Kasumi-1 (cell line): ENCODE measurements at regions not wholly inside any gene's neighbourhood (a gene's known extent, or its start where the extent isn't known, plus 50 kb on each side); places are given as distances from the start of the nearest gene placed in this dataset.
"Not testable (repeated sequence)": the region's sequence is repeated elsewhere in the genome, so short reads cannot be mapped to it uniquely, and the experiment has no call there.

Experiments
- DNase-seq, 2 experiments: peaks; one replicate each; lab custom pipeline; 2025; lab: John Stamatoyannopoulos, UW

DNA sequence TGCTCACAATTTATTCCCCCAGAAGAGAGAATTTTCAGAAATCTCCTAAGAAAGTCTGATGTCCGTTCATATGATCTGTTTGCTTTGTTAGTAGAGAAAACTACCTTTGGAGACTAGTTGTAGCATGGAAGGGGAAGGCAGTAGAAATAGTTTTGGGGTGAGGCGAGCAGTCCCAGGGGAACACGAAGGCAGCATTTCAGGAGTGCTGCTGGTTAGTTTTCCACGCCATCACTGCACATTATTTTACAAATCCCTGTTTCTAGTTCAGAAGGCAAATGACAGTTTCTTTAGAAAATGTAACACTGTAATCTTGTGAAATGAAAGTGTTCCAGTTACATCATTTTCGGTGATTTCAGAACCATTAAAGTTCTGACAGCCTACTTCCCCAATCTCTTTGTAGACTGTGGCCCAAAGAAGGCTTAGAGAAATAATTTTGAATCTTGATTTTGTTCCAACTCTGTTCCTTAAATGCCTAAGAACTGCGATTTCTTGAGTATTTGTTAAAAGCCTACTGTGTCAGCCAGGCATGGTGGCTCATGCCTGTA lies 123.8 kb downstream of the LAT start:
- not testable (repeated sequence) for DNase-seq

- no peak for DNase-seq
Measured at GRCh38 chr16:29107299-29107698, 122.4 kb downstream of the LAT start.

DNA sequence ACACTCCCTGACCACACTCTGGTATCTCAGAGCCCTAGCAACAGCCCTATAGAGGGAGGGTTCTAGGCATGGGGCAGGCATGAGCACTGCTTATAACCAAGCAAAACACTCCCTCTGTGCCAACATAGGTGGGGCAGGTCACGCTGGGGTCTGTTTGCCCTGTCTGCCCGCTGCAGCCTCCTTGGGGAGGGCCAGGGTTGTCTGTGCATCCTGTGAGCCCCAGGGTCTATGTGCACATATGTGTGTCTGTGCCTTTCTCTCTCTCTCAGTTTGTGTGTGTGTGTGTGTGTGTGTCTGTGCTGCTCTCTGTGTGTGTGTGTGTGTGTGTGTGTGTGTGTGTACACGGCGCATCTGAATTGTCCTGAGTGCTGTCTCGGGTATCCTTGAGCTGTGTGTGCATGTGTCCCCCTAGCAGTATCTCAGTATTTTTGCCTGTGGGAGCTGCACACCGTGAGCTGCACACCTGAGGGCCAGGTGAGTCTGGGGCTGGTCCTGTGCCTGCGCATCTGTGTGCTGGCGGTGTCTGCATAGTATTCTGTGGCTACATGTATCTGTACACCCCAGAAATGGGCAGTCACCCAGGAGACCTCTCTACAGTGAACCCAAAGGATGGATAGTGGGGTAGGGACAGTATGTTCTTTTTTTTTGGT lies 121.5 kb downstream of the LAT start:
- not testable (repeated sequence) for DNase-seq

DNA sequence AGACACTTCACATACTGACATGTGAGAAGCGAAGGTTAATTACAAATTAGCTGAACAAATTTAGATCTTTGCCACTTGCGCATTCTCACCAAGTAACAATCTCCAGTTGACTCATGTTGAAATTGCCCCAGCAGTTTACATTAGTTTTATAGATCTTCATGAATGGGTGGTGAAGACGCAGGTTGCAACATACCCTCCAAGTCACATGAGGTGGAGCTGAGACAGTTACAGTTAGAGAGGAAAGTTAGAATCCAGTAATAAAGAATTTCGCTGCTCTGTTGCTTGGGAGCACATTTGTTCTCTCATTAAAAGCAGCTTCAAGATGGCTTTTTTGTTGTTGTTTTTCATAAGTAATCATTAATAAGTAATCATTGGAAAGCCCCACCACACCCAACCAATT lies 119.7 kb downstream of the LAT start:
- not testable (repeated sequence) for DNase-seq

DNA sequence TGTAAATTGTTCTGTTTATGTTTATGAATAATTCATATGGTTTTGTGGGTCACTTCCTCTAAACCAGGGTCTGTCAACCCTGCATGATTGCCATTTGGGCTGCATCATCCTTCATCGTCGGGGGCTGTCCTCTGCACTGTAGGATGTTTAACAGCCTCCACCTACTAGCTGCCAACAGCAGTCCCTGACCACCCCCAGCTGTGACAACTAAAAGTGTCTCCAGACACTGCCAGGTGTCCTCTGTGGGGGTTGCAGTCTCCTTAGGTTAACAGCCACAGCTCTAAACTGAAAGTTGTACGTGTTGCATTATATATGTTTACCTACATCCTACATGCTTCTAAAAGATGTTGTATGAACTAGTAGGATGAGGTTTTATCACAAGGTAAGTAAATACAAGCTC lies 113.1 kb downstream of the LAT start:
- DNase-seq, result not testable (repeated sequence)

DNA sequence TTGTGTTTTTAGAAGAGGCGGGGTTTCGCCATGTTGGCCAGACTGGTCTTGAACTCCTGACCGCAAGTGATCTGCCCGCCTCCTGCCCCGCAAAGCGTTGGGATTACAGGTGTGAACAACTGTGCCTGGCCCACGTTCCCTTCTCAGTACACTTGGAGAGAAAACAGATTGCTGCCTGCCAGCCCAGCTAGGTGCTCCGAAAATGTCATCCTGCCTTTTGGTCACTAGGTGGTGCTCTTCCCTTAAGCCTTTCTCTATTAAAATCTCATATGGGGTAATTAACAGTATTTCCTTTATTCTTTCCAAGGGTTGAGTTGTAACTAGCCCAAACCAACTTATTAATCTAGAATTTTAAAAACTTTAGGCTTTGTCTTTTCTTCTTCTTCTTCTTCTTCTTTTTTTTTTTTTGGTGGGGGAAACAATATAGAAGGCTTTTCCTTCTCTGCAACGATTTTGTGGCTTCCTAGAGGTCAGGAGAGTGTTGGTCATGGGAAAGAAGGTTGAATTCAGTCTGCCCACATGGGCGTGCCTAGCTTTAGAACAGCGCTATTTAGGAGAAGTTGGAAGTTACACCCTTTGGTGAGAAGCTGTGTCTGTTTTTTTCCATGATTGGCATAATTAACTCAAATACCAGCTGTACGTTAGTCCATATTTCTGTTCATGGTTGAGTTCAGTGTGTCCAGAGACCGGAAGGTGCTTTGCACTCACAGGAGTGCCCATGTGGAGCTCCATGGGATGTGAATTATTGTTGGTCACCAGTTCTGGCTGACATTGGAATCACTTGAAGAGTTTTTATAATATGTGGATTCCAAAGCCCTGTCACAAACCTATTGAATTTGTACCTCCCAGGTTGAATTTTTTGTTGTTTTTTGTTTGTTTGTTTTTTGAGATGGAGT lies 110.1 kb downstream of the LAT start:
- not testable (repeated sequence) for DNase-seq

GRCh38 chr16:29094325-29094724 lies 109.5 kb downstream of the LAT start:
- DNase-seq, result not testable (repeated sequence)

- not testable (repeated sequence) for DNase-seq
Measured at GRCh38 chr16:29089679-29090078, 104.8 kb downstream of the LAT start.

- not testable (repeated sequence) for DNase-seq
Measured at GRCh38 chr16:29087673-29088072, 102.8 kb downstream of the LAT start.

DNA sequence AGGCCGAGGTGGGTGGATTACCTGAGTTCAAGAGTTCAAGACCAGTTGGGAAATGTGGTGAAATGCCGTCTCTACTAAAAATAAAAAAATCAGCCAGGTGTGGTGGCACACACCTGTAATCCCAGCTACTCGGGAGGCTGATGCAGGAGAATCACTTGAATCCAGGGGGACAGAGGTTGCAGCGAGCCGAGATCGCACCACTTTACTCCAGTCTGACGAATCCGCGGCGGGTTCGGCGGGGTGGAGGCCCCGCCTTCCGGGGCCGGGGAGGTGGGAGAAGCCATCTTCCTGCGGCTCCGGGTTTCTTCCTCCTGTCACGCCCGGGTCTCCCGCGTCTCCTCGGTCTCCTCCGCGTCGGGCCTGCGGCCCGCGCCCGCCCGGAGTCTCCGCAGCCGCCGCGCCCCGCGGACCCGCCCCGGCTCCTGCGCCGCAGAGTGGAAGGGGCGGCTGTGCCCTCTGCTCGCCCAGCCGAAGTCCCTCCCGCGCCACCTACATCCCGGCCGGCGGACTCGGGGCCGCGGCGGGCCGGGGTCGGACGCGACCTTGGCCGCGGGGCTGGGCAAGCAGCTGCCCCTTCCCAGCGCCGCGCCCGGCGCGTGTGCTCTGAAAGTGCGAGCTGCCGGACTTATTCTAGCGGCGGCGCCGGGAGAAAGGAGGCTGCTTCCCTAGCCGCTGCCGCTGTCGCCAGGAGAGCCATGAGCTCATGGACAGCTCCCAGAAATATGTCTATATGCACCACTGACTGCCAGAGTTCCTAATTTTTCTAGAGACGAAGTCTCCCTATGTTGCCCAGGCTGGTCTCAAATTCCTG lies 97.2 kb downstream of the LAT start:
- DNase-seq, result not testable (repeated sequence)

- peak; percentile 4 to 23 for DNase-seq
Measured at GRCh38 chr16:29074554-29075402, 89.9 kb downstream of the LAT start.

DNA sequence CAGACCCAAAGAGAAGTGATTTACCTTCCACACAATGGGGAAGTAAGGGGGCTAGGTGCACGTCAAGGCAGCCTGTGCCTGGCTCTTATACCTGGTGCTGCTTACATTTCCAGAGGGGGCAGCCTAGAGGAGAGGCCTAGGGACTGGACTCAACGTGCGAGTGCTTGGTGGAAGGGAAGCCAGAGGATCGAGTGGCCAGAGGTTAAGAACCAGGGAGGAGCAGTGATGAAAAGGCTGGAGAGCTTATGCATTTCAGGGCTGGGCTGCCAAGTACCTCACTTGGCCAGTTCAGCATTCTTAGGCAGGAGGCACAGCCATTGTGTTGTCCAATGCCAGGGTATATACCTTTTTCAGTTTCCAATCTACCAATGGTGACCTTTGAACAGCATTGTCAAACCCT lies 77.4 kb downstream of the LAT start:
- not testable (repeated sequence) for DNase-seq

- DNase-seq, result not testable (repeated sequence)
Measured at GRCh38 chr16:29061467-29061921, 76.6 kb downstream of the LAT start.

GRCh38 chr16:29060022-29060810 lies 75.4 kb downstream of the LAT start:
- DNase-seq, result not testable (repeated sequence)

DNA sequence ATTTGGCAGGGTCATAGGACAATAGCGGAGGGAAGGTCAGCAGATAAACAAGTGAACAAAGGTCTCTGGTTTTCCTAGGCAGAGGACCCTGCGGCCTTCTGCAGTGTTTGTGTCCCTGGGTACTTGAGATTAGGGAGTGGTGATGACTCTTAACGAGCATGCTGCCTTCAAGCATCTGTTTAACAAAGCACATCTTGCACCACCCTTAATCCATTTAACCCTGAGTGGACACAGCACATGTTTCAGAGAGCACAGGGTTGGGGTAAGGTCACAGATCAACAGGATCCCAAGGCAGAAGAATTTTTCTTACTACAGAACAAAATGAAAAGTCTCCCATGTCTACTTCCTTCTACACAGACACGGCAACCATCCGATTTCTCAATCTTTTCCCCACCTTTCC lies 74.7 kb downstream of the LAT start:
- not testable (repeated sequence) for DNase-seq
